Epithelial cell of esophagus (primary cell): ENCODE measurements at regions not wholly inside any gene's neighbourhood (a gene's known extent, or its start where the extent isn't known, plus 50 kb on each side); places are given as distances from the start of the nearest gene placed in this dataset.

Source experiments
- DNase-seq: peaks from one replicate; pipeline ENCODE4 v3.0.0; 2010; ENCODE audit warnings: low read depth
- H3K4me3 ChIP-seq: 2 replicates; pipeline ENCODE4 v1.5.1; 2011; ENCODE audit warnings: mild to moderate bottlenecking, low read length, control low read depth
- TF ChIP-seq, protein P1 (sequence below): IDR thresholded peaks from 2 replicates; pipeline ENCODE4 v1.5.1; 2011; ENCODE audit warnings: low read depth, mild to moderate bottlenecking, low read length, control low read depth, inconsistent platforms; ENCODE audit not compliant: insufficient read depth; ENCODE audit errors: missing control alignments

DNA sequence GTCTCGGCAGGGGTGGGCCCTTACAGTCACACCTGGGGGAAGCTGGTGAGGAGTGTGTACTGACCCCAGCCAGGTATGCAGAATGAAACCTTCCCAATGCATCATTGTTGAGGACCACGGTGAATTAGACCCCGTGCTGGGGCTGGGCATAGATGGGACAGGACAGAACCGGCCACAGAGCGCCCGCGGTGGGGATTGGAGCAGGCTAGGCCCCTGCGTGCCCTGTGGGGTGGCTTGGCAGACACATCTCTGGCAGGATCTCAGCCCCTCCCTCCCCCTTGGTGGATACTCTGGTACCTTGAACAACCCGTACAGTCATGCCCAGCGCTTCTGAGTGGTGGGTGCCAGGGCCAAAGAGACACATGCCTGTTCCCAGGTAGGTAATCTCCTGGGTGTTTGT is 200.6 kb downstream of the TEX29 start:
- H3K4me3 ChIP-seq: no peak overlapping the region
- no peak for DNase-seq
- TF ChIP-seq, protein P1, sequence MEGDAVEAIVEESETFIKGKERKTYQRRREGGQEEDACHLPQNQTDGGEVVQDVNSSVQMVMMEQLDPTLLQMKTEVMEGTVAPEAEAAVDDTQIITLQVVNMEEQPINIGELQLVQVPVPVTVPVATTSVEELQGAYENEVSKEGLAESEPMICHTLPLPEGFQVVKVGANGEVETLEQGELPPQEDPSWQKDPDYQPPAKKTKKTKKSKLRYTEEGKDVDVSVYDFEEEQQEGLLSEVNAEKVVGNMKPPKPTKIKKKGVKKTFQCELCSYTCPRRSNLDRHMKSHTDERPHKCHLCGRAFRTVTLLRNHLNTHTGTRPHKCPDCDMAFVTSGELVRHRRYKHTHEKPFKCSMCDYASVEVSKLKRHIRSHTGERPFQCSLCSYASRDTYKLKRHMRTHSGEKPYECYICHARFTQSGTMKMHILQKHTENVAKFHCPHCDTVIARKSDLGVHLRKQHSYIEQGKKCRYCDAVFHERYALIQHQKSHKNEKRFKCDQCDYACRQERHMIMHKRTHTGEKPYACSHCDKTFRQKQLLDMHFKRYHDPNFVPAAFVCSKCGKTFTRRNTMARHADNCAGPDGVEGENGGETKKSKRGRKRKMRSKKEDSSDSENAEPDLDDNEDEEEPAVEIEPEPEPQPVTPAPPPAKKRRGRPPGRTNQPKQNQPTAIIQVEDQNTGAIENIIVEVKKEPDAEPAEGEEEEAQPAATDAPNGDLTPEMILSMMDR: no peak

DNA sequence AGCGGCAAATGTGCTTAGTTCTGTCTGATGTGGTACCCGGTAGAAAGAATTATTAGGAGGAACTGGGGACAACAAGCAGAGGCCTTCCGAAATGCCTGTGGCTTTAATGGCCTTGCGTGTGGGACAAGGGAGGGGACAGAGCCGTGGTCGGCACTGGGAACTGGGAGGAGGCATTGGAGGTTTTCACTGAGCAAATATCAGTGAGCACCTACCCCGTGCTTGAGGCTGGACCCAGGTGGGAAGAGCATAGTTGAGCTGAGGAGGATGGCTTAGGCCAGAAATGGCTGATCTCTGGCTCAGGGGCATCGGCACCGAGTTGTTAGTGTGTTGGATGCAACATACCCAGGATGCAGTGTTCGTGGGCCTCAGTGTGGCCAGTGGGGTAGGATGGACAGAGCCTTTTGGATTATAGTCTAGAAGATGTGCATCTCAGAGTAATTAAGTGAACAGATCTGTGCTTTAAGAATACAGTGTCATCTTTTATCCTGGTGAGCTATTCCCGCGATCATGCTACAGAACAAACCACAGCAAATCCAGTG is 201.3 kb downstream of the TEX29 start:
- H3K4me3 ChIP-seq: no peak overlapping the region
- no peak for DNase-seq
- TF ChIP-seq, protein P1: no peak

DNA sequence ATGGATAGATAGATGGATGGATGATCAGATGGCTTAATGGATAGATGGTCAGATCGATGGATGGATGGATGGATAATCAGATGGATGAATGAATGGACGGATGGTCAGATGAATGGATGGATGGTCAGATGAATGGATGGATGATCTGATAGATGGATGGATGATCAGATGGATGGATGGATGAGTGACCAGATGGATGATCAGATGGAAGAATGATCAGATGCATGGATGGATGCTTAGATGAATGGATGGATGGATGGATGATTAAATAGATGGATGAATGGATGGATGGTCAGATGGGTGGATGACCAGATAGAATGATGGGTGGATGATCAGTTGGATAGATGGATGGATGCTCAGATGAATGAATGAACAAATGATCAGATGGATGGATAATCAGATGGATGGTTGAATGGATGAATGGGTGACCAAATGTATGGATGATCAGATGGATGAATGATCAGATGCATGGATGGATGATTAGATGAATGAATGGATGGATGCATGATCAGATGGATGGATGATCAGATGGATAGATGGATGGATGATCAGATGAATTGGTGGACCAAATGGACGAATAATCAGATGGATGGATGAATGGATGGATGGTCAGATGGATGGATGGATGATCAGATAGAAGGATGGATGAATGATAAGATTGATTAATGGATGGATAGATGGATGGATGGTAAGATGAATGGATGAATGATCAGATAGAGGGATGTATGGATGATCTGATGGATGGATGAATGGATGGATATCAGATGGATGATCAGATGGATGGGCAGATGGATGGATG is 205.1 kb downstream of the TEX29 start:
- H3K4me3 ChIP-seq: no peak overlapping the region
- TF ChIP-seq, protein P1: no peak
- no peak for DNase-seq

DNA sequence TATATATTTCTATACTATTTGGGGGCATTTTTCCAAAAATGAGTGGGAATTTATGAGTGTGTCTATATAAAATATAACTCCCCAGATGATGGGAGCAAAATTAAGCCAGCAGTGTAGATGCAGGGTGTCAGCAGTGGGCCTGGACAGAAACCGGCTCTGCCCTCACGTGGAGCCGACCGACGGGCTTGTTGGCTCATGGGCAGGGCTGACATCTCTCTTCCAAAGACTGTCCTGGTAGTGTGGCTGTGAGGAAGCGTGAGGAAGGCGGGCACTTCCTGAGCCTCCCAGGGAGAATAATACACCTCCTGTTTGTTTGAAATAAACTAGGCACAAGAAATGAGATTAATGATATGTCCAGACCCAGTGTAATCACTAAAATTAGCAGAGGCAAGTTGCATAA is 206.5 kb downstream of the TEX29 start:
- TF ChIP-seq, protein P1: no peak
- no peak for DNase-seq
- no peak overlapping the region for H3K4me3 ChIP-seq

DNA sequence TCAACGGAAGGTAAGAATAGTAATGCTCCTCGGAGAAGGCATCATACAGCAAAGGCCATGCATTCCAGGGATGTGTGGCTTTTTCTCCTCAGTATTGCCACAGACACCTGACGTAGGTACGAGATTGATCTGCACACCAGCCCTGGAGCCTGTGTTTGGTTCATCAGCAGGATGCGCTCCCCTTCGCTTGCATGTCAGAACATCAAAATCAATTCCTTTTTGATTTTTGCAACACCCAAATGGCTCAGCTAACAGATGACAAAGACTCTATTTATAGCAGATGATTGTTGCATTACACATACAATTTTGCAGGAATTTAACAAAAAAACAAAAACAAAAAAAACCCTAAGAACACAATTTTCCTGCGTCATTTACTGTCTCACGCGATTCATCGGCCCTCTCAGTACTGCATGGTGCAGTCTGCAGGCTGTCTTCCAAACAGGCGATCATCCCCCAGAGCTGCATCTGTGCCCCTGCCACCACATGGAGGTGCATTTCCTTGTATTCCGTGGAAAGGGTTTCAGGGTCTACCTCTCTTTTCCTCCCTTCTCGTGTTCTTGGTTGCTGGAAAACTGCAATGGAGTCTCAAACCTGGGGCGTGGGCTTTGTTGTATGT is 207.3 kb downstream of the TEX29 start:
- TF ChIP-seq, protein P1: no peak
- DNase-seq: no peak
- no peak overlapping the region for H3K4me3 ChIP-seq

DNA sequence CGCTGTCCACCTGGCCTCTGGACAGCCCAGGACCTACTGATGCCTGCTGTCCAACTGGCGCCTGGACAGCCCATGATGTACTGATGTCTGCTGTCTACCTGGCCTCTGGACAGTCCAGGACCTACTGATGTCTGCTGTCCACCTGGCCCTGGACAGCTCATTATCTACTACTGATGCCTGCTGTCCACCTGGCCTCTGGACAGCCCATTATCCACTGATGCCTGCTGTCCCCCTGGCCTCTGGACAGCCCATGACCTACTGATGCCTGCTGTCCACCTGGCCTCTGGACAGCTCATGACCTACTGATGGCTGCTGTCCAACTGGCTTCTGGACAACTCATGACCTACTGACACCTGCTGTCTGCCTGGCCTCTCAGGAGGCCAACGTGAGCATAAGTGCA is 208.1 kb downstream of the TEX29 start:
- TF ChIP-seq, protein P1: no peak
- DNase-seq: no peak

More for the DNA sequence above, 208.1 kb downstream of the TEX29 start:
- no peak overlapping the region for H3K4me3 ChIP-seq
